A549 (cell line): ENCODE measurements at regions not wholly inside any gene's neighbourhood (a gene's known extent, or its start where the extent isn't known, plus 50 kb on each side); places are given as distances from the start of the nearest gene placed in this dataset.

ENCODE experiments used
- ATAC-seq, 2 experiments: fragments of 200-7000 bp in 1 of 2; fragments of >200 bp in 1 of 2; cut with Nextera tagmentation in 1 of 2; cut with Tn5 transposase in 1 of 2; 3 replicates each; pipeline versions ENCODE4 v1.8.0 to v1.9.1; 2018 to 2020; ENCODE audit warnings: mild to moderate bottlenecking in 1 of 2, moderate library complexity in 1 of 2
- CTCF ChIA-PET: fragments of 300-600 bp; sonication (Branson Sonifier 250); formaldehyde crosslinking; extraction: SDS; loops from one replicate; lab custom pipeline; 2021; ENCODE audit warnings: antibody characterized with exemption, inconsistent platforms; lab: Yijun Ruan, JAX
- POLR2A ChIA-PET: fragments of 350-600 bp; formaldehyde crosslinking; extraction: SDS; loops from one replicate; lab custom pipeline; 2021; ENCODE audit warnings: antibody characterized with exemption, inconsistent platforms; lab: Yijun Ruan, JAX
- DNase-seq, 2 experiments: peaks; one replicate each; pipeline versions ENCODE4 v3.0.0 to v3.0.0-alpha.2; 2011 to 2016; ENCODE audit warnings: low read depth in 1 of 2, low spot score in 1 of 2
- FAIRE-seq: peaks from 2 replicates; lab custom pipeline; 2011; peaks lifted over from hg19 to GRCh38; lab: Jason Lieb, UNC
- H3K27ac ChIP-seq, 2 experiments: fragments of >200 bp; sonication (Bioruptor Twin); formaldehyde crosslinking; 3 replicates each; pipeline ENCODE4 v1.5.1; 2016 to 2017
- H3K4me1 ChIP-seq: fragments of >200 bp; sonication (Bioruptor Twin); formaldehyde crosslinking; 3 replicates; pipeline ENCODE4 v1.6.1; 2016
- H3K4me2 ChIP-seq: fragments of >200 bp; sonication (Bioruptor Twin); formaldehyde crosslinking; 3 replicates; pipeline ENCODE4 v1.6.1; 2016
- H3K4me3 ChIP-seq: fragments of >200 bp; sonication (Bioruptor Twin); formaldehyde crosslinking; 3 replicates; pipeline ENCODE4 v1.5.1; 2016
- H3K9me3 ChIP-seq: fragments of >200 bp; sonication (Bioruptor Twin); formaldehyde crosslinking; 3 replicates; pipeline ENCODE4 v1.6.1; 2016
- CEBPB ChIP-seq, 2 experiments: fragments of >200 bp in 1 of 2; sonication (Bioruptor Twin) in 1 of 2; formaldehyde crosslinking in 1 of 2; IDR thresholded peaks; 2 replicates each; pipeline ENCODE4 v1.6.1; 2012 to 2016
- ESRRA ChIP-seq: fragments of 150-350 bp; IDR thresholded peaks from 2 replicates; pipeline ENCODE4 v1.6.1; 2014; ENCODE audit warnings: mild to moderate bottlenecking, low read length, borderline replicate concordance
- GATA3 ChIP-seq: IDR thresholded peaks from 2 replicates; pipeline ENCODE4 v1.6.1; 2012; ENCODE audit warnings: borderline replicate concordance
- HDAC2 ChIP-seq: fragments of 200-600 bp; sonication (generic); IDR thresholded peaks from 2 replicates; pipeline ENCODE4 v1.6.1; 2016
- HEYL ChIP-seq: fragments of 250-450 bp; sonication (Bioruptor Pico); IDR thresholded peaks from 2 replicates; pipeline ENCODE4 v1.8.0; 2021; ENCODE audit warnings: mild to moderate bottlenecking, moderate library complexity
- HOXA7 ChIP-seq: fragments of 250-450 bp; sonication (Bioruptor Pico); IDR thresholded peaks from 2 replicates; pipeline ENCODE4 v1.5.0; 2020; ENCODE audit warnings: mild to moderate bottlenecking, moderate library complexity
- KDM1A ChIP-seq: fragments of 200-600 bp; sonication (generic); IDR thresholded peaks from 2 replicates; pipeline ENCODE4 v1.6.1; 2016; ENCODE audit warnings: low read depth, mild to moderate bottlenecking
- MAZ ChIP-seq: fragments of 150-350 bp; IDR thresholded peaks from 2 replicates; pipeline ENCODE4 v1.6.1; 2014; ENCODE audit warnings: antibody characterized with exemption, low read depth, low read length, borderline replicate concordance
- MYC ChIP-seq: IDR thresholded peaks from 2 replicates; pipeline ENCODE4 v1.6.1; 2012; ENCODE audit warnings: mild to moderate bottlenecking, inconsistent platforms, low read length, improper control_type of control experiment, borderline replicate concordance
- NPAS2 ChIP-seq: fragments of 250-450 bp; sonication (Bioruptor Pico); IDR thresholded peaks from 2 replicates; pipeline ENCODE4 v1.8.0; 2022; ENCODE audit warnings: mild to moderate bottlenecking, moderate library complexity, borderline replicate concordance
- NR3C1 ChIP-seq: fragments of >200 bp; sonication (Bioruptor Twin); formaldehyde crosslinking; IDR thresholded peaks from 3 replicates; pipeline ENCODE4 v1.6.1; 2017
- POLR2AphosphoS2 ChIP-seq: conservative IDR thresholded peaks from 2 replicates; pipeline ENCODE4 v1.6.1; 2012; ENCODE audit warnings: low read length, improper control_type of control experiment, inconsistent platforms
- RFX5 ChIP-seq: fragments of 450-650 bp; IDR thresholded peaks from 2 replicates; pipeline ENCODE4 v1.7.1; 2014; ENCODE audit warnings: antibody characterized with exemption, mild to moderate bottlenecking, moderate library complexity
- SMC3 ChIP-seq: fragments of >200 bp; sonication (Bioruptor Twin); formaldehyde crosslinking; IDR thresholded peaks from 3 replicates; pipeline ENCODE4 v1.6.1; 2018; ENCODE audit warnings: inconsistent platforms
- SREBF2 ChIP-seq: fragments of 450-650 bp; IDR thresholded peaks from 2 replicates; pipeline ENCODE4 v1.6.1; 2014; ENCODE audit warnings: mild to moderate bottlenecking, moderate library complexity
- ZNF302 ChIP-seq: fragments of 250-450 bp; sonication (Bioruptor Pico); IDR thresholded peaks from 2 replicates; pipeline ENCODE4 v1.9.0; 2021; ENCODE audit warnings: inconsistent platforms, mild to moderate bottlenecking, moderate library complexity
- ZSCAN20 ChIP-seq: fragments of 250-450 bp; sonication (Bioruptor Pico); IDR thresholded peaks from 2 replicates; pipeline ENCODE4 v1.8.0; 2022; ENCODE audit warnings: mild to moderate bottlenecking, moderate library complexity
- WGBS: methylation state at CpG from one replicate; pipeline ENCODE4 v1.1.6; 2017; ENCODE audit errors: missing lambda C conversion rate; 5-methylcytosine and 5-hydroxymethylcytosine counted together
- TF ChIP-seq, protein P1 (sequence below): fragments of 200-600 bp; sonication (generic); IDR thresholded peaks from 2 replicates; pipeline ENCODE4 v1.6.1; 2016; ENCODE audit warnings: antibody characterized with exemption, mild to moderate bottlenecking, moderate library complexity
- TF ChIP-seq, protein P2 (sequence below): fragments of 450-650 bp; IDR thresholded peaks from 2 replicates; pipeline ENCODE4 v1.6.1; 2014; ENCODE audit warnings: antibody characterized with exemption
- TF ChIP-seq, protein P3 (sequence below): fragments of >200 bp; sonication (Bioruptor Twin); formaldehyde crosslinking; IDR thresholded peaks from 2 replicates; pipeline ENCODE4 v1.6.1; 2016
- TF ChIP-seq, protein P4 (sequence below): fragments of >200 bp; sonication (Bioruptor Twin); formaldehyde crosslinking; IDR thresholded peaks from 3 replicates; pipeline ENCODE4 v1.5.1; 2016

DNA sequence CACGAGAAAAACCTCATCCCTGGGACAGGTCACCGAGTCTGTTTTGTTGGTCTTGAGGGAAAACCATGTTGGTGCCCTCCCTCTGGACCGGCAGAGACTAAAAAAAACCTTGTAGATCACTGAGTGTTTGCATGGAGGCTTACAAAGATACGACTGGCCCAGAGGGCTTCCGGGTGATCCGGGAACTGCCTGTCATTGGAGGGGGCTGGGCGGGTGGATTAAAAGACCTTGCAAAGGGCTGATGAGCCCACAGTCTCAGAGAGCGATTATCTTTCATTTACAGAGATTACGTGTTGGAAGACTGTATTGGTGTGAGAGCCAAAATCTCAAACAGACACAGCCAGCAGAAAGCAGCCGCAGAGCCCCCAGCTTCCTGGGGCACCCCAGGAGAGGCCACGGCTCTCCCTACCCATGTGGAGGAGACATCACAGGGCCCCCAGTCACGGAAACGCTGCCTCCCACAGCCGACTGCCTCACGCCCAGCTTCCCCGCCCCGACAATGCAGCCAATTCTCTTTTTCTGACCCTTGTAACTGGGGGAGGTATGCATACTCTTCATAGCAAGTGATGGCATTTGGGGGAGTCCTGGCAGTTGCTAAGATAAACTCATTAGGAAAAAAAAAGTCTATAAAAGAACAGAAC is 426.4 kb downstream of the CTTN start:
- H3K27ac ChIP-seq = no peak overlapping the region
- no peaks in the 10 kb centered on the region for H3K4me1 ChIP-seq
- H3K9me3 ChIP-seq = no peaks in the 10 kb centered on the region
- WGBS = 76% methylated on average over 16 of the region's 17 CpGs
- ChIA-PET POLR2A (no interaction called here), CTCF (interaction anchor here (0.6 to 4.0 kb wide), 4 partner anchors 10 to 695 kb away, joined by 3 to 20 read pairs (median 3); no protein-coding TSS in a partner anchor)
- ATAC-seq (no peak), DNase-seq (no peak), FAIRE-seq (no peak)
- H3K4me2 ChIP-seq = no peak overlapping the region
- no peak for TF ChIP-seq NR3C1
- TF ChIP-seq HEYL = no peak
- TF ChIP-seq RFX5 = no peak
- TF ChIP-seq POLR2AphosphoS2 = no peak
- no peak overlapping the region for H3K4me3 ChIP-seq

DNA sequence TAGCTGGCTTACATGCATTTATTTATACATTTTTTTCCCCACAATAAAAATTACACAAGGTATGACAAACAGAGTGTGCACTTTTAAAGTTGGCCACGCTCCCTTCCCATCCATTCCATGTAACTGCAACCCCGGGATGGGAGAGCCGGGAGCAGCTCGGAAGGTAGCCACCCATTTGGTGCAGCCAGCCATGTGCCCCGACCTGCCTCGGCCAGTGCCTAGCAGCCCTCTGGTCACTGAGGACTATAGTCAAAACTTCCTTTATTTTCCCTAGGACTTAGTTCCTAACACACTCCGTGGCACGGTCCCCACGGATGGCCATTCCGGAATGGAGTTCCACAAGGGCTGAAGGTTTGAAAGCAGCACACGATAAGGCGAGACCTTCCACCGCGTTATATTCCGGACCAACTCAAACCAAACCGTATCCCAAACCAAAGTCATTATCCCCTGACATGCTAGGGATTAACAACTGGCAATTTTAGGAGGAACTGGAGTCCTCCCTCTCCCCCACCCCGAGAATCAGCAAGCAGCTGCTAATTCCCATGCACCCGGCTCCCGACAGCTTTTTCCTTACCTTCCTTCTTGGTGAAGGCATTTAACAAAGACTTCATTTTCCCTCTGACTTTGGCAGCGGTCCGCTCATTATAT is 426.4 kb downstream of the SHANK2 start:
- 88% methylated on average over 21 of the region's 21 CpGs for WGBS
- no peak overlapping the region for H3K4me3 ChIP-seq
- no peak for TF ChIP-seq MAZ
- TF ChIP-seq CEBPB (IDR thresholded peaks at IDR 0.05) = no peak
- TF ChIP-seq HOXA7 = no peak
- TF ChIP-seq, protein P1, sequence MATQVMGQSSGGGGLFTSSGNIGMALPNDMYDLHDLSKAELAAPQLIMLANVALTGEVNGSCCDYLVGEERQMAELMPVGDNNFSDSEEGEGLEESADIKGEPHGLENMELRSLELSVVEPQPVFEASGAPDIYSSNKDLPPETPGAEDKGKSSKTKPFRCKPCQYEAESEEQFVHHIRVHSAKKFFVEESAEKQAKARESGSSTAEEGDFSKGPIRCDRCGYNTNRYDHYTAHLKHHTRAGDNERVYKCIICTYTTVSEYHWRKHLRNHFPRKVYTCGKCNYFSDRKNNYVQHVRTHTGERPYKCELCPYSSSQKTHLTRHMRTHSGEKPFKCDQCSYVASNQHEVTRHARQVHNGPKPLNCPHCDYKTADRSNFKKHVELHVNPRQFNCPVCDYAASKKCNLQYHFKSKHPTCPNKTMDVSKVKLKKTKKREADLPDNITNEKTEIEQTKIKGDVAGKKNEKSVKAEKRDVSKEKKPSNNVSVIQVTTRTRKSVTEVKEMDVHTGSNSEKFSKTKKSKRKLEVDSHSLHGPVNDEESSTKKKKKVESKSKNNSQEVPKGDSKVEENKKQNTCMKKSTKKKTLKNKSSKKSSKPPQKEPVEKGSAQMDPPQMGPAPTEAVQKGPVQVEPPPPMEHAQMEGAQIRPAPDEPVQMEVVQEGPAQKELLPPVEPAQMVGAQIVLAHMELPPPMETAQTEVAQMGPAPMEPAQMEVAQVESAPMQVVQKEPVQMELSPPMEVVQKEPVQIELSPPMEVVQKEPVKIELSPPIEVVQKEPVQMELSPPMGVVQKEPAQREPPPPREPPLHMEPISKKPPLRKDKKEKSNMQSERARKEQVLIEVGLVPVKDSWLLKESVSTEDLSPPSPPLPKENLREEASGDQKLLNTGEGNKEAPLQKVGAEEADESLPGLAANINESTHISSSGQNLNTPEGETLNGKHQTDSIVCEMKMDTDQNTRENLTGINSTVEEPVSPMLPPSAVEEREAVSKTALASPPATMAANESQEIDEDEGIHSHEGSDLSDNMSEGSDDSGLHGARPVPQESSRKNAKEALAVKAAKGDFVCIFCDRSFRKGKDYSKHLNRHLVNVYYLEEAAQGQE = no peak
- TF ChIP-seq ZNF302 = no peak
- no peak for TF ChIP-seq SREBF2
- TF ChIP-seq, protein P2, sequence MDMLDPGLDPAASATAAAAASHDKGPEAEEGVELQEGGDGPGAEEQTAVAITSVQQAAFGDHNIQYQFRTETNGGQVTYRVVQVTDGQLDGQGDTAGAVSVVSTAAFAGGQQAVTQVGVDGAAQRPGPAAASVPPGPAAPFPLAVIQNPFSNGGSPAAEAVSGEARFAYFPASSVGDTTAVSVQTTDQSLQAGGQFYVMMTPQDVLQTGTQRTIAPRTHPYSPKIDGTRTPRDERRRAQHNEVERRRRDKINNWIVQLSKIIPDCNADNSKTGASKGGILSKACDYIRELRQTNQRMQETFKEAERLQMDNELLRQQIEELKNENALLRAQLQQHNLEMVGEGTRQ = no peak
- no peak for TF ChIP-seq ESRRA
- TF ChIP-seq RFX5 = no peak
- TF ChIP-seq NPAS2 = no peak
- TF ChIP-seq KDM1A = no peak
- TF ChIP-seq, protein P3, sequence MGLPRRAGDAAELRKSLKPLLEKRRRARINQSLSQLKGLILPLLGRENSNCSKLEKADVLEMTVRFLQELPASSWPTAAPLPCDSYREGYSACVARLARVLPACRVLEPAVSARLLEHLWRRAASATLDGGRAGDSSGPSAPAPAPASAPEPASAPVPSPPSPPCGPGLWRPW = no peak
- no peaks in the 10 kb centered on the region for H3K4me1 ChIP-seq
- no peak for ATAC-seq
- no peaks in the 10 kb centered on the region for H3K9me3 ChIP-seq
- CTCF ChIA-PET = interaction anchor here (1.0 to 4.0 kb wide), 2 partner anchors 11 to 15 kb away, joined by 4 to 20 read pairs; no protein-coding TSS in a partner anchor
- POLR2A ChIA-PET = no interaction called here
- no peak for DNase-seq
- H3K27ac ChIP-seq = no peak overlapping the region
- H3K4me2 ChIP-seq = no peak overlapping the region
- FAIRE-seq = no peak

DNA sequence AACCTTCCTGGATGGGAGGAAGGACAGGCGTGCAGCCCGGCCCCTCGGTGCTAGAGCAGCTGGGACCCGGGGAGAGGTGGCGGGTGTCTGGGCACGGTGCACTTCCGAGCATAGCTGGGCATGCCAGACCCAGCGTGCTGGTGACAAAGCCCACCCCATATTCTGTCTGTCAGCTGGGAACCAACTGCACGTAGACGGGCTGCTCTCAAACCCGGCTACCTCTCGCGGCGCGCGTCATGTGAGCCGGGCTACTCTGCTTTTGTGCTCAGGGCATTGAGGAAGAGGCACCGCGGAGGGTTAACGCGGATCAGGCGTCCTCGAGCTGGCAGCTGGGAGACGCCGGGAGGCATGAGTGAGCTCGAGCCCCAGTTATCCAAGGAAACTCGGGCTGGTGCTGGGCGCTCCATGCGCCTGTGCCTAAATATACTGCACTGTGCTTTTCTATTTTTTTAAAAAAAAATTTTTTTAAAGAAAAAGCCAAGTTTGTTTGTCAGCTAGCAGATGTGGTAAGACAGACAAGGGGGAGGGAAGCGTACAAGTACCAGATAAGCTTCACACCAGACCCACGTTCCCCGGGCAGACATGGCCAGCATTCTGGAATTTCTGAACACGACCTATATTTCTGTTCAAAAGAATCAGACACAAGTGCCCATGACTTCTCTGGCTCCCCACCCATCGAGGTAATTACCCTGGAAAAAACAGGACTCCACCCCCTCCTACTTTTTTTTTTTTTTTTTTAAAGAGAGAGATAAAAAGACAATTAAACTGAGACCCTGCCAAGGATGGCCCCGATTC is 425.6 kb downstream of the SHANK2 start:
- H3K4me1 ChIP-seq = no peaks in the 10 kb centered on the region
- DNase-seq = no peak
- no peaks in the 10 kb centered on the region for H3K9me3 ChIP-seq
- no peak for TF ChIP-seq MYC
- TF ChIP-seq, protein P4, sequence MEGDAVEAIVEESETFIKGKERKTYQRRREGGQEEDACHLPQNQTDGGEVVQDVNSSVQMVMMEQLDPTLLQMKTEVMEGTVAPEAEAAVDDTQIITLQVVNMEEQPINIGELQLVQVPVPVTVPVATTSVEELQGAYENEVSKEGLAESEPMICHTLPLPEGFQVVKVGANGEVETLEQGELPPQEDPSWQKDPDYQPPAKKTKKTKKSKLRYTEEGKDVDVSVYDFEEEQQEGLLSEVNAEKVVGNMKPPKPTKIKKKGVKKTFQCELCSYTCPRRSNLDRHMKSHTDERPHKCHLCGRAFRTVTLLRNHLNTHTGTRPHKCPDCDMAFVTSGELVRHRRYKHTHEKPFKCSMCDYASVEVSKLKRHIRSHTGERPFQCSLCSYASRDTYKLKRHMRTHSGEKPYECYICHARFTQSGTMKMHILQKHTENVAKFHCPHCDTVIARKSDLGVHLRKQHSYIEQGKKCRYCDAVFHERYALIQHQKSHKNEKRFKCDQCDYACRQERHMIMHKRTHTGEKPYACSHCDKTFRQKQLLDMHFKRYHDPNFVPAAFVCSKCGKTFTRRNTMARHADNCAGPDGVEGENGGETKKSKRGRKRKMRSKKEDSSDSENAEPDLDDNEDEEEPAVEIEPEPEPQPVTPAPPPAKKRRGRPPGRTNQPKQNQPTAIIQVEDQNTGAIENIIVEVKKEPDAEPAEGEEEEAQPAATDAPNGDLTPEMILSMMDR = no peak
- TF ChIP-seq SMC3 = no peak
- no peak for TF ChIP-seq NPAS2
- no peak for TF ChIP-seq ZNF302
- TF ChIP-seq GATA3 = no peak
- no peak for TF ChIP-seq HDAC2
- TF ChIP-seq ZSCAN20 (CRISPR knock-in tag) = no peak
- TF ChIP-seq, protein P2 = no peak
- ChIA-PET CTCF (interaction anchor here (0.7 to 4.0 kb wide), 5 partner anchors 10 to 754 kb away, joined by 3 to 20 read pairs (median 4); no protein-coding TSS in a partner anchor), POLR2A (no interaction called here)
- FAIRE-seq = no peak
- no peak overlapping the region for H3K4me2 ChIP-seq
- WGBS = 91% methylated on average over 35 of the region's 35 CpGs
- ATAC-seq = no peak
- H3K4me3 ChIP-seq = no peak overlapping the region
- no peak overlapping the region for H3K27ac ChIP-seq
